Stomach (tissue), 8 donors: ENCODE measurements at regions not wholly inside any gene's neighbourhood (a gene's known extent, or its start where the extent isn't known, plus 50 kb on each side); places are given as distances from the start of the nearest gene placed in this dataset.

Experiments used
- DNase-seq, 2 donors: peaks; one replicate each; pipeline versions ENCODE4 v3.0.0 to v3.0.0-alpha.2; 2013 to 2019
- H3K27ac ChIP-seq, 5 donors: fragments of 200-600 bp in 4 of 5; sonication (generic) in 4 of 5; one replicate each; pipeline ENCODE4 v1.5.1; 2013 to 2019; ENCODE audit warnings: mild to moderate bottlenecking in 1 of 5, moderate library complexity in 1 of 5
- H3K27me3 ChIP-seq, 3 donors: fragments of 200-600 bp; sonication (generic); one replicate each; pipeline ENCODE4 v1.5.1; 2017 to 2019; ENCODE audit warnings: mixed run types in 1 of 3
- H3K36me3 ChIP-seq, 4 donors: fragments of 200-600 bp; sonication (generic); 1 replicate in 3 of 4; 2 replicates in 1 of 4; pipeline ENCODE4 v1.5.1; 2016 to 2019
- H3K4me1 ChIP-seq, 4 donors: fragments of 200-600 bp; sonication (generic); one replicate each; pipeline ENCODE4 v1.5.1; 2016 to 2019
- H3K4me3 ChIP-seq, 4 donors: fragments of 200-600 bp; sonication (generic) in 3 of 4; one replicate each; pipeline ENCODE4 v1.5.1; 2016 to 2019; ENCODE audit warnings: mild to moderate bottlenecking in 1 of 4
- H3K9me3 ChIP-seq, 4 donors: fragments of 200-600 bp; sonication (generic); one replicate each; pipeline ENCODE4 v1.5.1; 2016 to 2019
- EP300 ChIP-seq: sonication (generic); formaldehyde crosslinking; IDR thresholded peaks from one replicate; pipeline ENCODE4 v1.6.1; 2017; ENCODE audit warnings: antibody characterized with exemption
- POLR2A ChIP-seq, 4 donors: fragments of 450-650 bp; IDR thresholded peaks; one replicate each; pipeline ENCODE4 v1.6.1; 2016; ENCODE audit warnings: antibody characterized with exemption in 4 of 4, control low read depth in 2 of 4, mild to moderate bottlenecking in 1 of 4, moderate library complexity in 1 of 4
- POLR2AphosphoS5 ChIP-seq, 3 donors: sonication (generic); formaldehyde crosslinking; IDR thresholded peaks; one replicate each; pipeline ENCODE4 v1.6.1; 2016; ENCODE audit warnings: antibody characterized with exemption in 3 of 3
- WGBS, 5 donors: extraction: QIAGEN DNeasy Blood & Tissue Kit in 3 of 5; methylation state at CpG; one replicate each; pipeline versions ENCODE4 v1.1.5 to v1.1.7; 2013 to 2018; 5-methylcytosine and 5-hydroxymethylcytosine counted together
- intact Hi-C: fragments of 100-400 bp; cut with DNase I; formaldehyde crosslinking; loops from one replicate; pipeline ENCODE4 v1.15.1; 2023; ENCODE audit warnings: low total_unique reads
- TF ChIP-seq, protein P1 (sequence below), 7 experiments: fragments of 450-650 bp in 4 of 7; fragments of 200-600 bp in 3 of 7; sonication (generic) in 3 of 7; IDR thresholded peaks; one replicate each; pipeline ENCODE4 v1.5.1; 2016 to 2019; ENCODE audit warnings: antibody characterized with exemption in 7 of 7, control low read depth in 2 of 7, mild to moderate bottlenecking in 1 of 7
- donor health status: healthy with polysubstance abuse.
- donor health status: Bipolar disorder and iron deficiency.
- donor health status: healthy.

DNA sequence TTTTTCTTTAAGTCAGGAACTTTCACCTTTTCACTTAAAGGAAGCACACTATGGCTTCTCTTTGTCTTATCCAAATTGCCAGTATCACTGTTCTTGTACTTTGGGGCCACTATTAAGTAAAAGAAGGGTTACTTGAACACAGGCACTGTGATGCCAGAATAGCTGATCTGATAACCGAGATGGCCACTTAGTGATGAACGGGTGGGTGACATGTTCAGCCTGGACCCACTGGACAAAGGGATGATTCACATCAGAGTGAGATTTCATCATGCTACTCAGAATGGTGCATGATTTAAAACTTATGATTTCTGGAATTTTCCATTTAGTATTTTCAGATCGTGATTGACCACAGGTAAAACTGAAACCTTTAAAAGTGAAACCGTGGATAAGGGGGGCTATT lies 252.6 kb downstream of the KLF13 start:
- peaks cover 0 to 29% (median 24%) of the 10 kb centered on the region in 4 donors for H3K9me3 ChIP-seq
- no peak overlapping the region for H3K4me3 ChIP-seq
- H3K36me3 ChIP-seq = no peaks in the 10 kb centered on the region
- H3K27me3 ChIP-seq = no peaks in the 10 kb centered on the region
- intact Hi-C loops = no loop called here
- WGBS, 5 donors = 78 to 87% (median 85%) methylated on average over 4 of the region's 4 CpGs
- H3K27ac ChIP-seq = no peak overlapping the region
- H3K4me1 ChIP-seq = peaks cover 0 to 5% (median 0%) of the 10 kb centered on the region in 4 donors
- TF ChIP-seq EP300 = no peak
- no peak for TF ChIP-seq POLR2A (IDR thresholded peaks at IDR 0.05)
- TF ChIP-seq, protein P1, sequence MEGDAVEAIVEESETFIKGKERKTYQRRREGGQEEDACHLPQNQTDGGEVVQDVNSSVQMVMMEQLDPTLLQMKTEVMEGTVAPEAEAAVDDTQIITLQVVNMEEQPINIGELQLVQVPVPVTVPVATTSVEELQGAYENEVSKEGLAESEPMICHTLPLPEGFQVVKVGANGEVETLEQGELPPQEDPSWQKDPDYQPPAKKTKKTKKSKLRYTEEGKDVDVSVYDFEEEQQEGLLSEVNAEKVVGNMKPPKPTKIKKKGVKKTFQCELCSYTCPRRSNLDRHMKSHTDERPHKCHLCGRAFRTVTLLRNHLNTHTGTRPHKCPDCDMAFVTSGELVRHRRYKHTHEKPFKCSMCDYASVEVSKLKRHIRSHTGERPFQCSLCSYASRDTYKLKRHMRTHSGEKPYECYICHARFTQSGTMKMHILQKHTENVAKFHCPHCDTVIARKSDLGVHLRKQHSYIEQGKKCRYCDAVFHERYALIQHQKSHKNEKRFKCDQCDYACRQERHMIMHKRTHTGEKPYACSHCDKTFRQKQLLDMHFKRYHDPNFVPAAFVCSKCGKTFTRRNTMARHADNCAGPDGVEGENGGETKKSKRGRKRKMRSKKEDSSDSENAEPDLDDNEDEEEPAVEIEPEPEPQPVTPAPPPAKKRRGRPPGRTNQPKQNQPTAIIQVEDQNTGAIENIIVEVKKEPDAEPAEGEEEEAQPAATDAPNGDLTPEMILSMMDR (IDR thresholded peaks at IDR 0.05) = no peak
- no peak for TF ChIP-seq POLR2AphosphoS5 (IDR thresholded peaks at IDR 0.05)
- no peak for DNase-seq

DNA sequence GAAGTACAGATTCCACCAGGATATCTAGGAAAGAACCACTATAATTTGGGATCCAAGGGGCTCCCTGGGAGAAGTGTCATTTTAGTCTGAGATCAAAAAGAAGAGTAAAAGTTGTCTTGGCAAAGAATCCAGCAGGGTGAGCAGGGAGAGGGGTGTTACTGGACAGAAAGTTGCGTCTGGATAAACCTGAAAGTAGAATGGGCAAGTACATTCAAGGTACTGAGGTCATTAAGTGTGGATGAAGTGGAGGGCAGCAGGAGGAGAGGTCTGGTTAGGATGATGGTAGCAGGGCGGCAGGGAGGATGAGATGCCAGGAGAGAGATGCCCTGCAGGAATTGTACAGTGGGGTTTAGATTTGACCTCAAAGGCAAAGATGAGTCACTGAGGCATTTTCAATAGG lies 253.3 kb downstream of the KLF13 start:
- Histone ChIP-seq H3K4me3 (no peak overlapping the region), H3K27ac (no peak overlapping the region), H3K27me3 (no peaks in the 10 kb centered on the region), H3K4me1 (peaks cover 0 to 2% (median 0%) of the 10 kb centered on the region in 4 donors), H3K9me3 (peaks cover 0 to 29% (median 24%) of the 10 kb centered on the region in 4 donors), H3K36me3 (no peaks in the 10 kb centered on the region)
- WGBS, 5 donors = 81 to 95% (median 90%) methylated on average over 2 of the region's 2 CpGs
- TF ChIP-seq POLR2A (IDR thresholded peaks at IDR 0.05) = no peak
- no peak for TF ChIP-seq POLR2AphosphoS5 (IDR thresholded peaks at IDR 0.05)
- TF ChIP-seq, protein P1 (IDR thresholded peaks at IDR 0.05) = no peak
- TF ChIP-seq EP300 = no peak
- intact Hi-C loops = no loop called here
- no peak for DNase-seq

DNA sequence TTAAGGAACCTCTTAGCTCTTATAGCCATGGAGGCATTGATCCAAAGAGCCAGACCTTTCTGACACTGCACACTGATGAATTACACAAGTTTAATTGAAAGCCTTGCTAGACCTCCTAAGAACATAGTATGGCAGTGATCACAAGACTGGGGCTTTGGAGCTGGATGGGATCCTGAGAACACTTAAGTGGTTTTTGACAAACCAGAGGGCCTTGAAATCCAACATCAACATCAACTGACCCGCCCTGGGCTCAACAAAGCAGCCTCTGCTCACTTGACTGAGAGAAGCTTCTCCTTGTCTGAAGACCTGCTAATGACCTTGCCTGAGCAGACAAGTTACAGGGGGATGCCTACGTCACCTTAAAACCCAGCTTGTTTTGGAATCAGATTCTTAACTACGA lies 257.6 kb downstream of the KLF13 start:
- H3K9me3 ChIP-seq = peaks cover 0 to 34% (median 24%) of the 10 kb centered on the region in 4 donors
- no peaks in the 10 kb centered on the region for H3K4me1 ChIP-seq
- WGBS, 5 donors = 53 to 88% (median 83%) methylated on average over 3 of the region's 3 CpGs
- H3K27ac ChIP-seq = no peak overlapping the region
- no peak overlapping the region for H3K4me3 ChIP-seq
- no peaks in the 10 kb centered on the region for H3K27me3 ChIP-seq
- TF ChIP-seq, protein P1 (IDR thresholded peaks at IDR 0.05) = no peak
- no peak for TF ChIP-seq POLR2A (IDR thresholded peaks at IDR 0.05)
- TF ChIP-seq POLR2AphosphoS5 (IDR thresholded peaks at IDR 0.05) = no peak
- no peak for TF ChIP-seq EP300
- intact Hi-C loops = no loop called here
- no peak for DNase-seq
- H3K36me3 ChIP-seq = no peaks in the 10 kb centered on the region

DNA sequence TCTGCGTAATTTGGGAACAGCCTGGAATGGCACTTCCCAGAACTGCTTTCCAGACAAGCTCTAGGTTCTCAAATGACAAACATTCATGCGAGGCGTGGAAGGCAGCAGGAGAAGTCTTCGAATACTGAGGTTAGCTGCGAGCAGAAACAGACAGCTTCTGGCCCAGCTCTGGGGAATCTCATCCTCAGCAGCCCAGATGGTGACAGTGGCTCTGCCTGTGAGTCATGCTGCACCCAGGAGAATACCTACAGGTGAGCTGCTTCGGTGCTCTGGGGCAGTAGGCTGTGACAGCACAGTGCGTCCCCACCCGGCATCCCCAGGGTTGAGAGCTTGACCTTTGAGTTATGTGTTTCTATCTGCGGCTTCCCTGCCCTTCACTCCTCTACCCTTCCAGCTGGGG lies 258.6 kb downstream of the KLF13 start:
- TF ChIP-seq, protein P1 (IDR thresholded peaks at IDR 0.05) = no peak
- TF ChIP-seq POLR2A (IDR thresholded peaks at IDR 0.05) (no peak), POLR2AphosphoS5 (IDR thresholded peaks at IDR 0.05) (no peak), EP300 (no peak)
- Histone ChIP-seq H3K27me3 (no peaks in the 10 kb centered on the region), H3K36me3 (no peaks in the 10 kb centered on the region), H3K4me3 (no peak overlapping the region), H3K9me3 (peaks cover 0 to 34% (median 24%) of the 10 kb centered on the region in 4 donors), H3K4me1 (no peaks in the 10 kb centered on the region), H3K27ac (no peak overlapping the region)
- WGBS, 5 donors = 74 to 86% (median 81%) methylated on average over 9 of the region's 9 CpGs
- DNase-seq = no peak
- intact Hi-C loops = no loop called here
